T47D (cell line): ENCODE measurements at regions not wholly inside any gene's neighbourhood (a gene's known extent, or its start where the extent isn't known, plus 50 kb on each side); places are given as distances from the start of the nearest gene placed in this dataset.
"Not testable (repeated sequence)": the region's sequence is repeated elsewhere in the genome, so short reads cannot be mapped to it uniquely, and the experiment has no call there.

Source experiments
- DNase-seq, 2 experiments: peaks; one replicate each; pipeline versions ENCODE4 v3.0.0 to v3.0.0-alpha.2; 2011 to 2012; ENCODE audit warnings: low read depth in 1 of 2, low spot score in 1 of 2
- JUND ChIP-seq: IDR thresholded peaks from 2 replicates; pipeline ENCODE4 v1.6.1; 2012; ENCODE audit warnings: low read depth
- in situ Hi-C: cut with HindIII; loops from 2 replicates; pipeline ENCODE4 v1.10.0; 2016; ENCODE audit warnings: low sequenced_read_pairs, low pct_unique_long_range_greater_than_20kb

- TF ChIP-seq JUND, result no peak
- in situ Hi-C loops, result no loop called here
- no peak for DNase-seq
These were observed 101.4 kb downstream of the TMEM167A start for GRCh38 chr5:82975812-82976211.

- TF ChIP-seq JUND, result no peak
- no peak for DNase-seq
- in situ Hi-C loops, result no loop called here
These were observed 101.8 kb downstream of the TMEM167A start for GRCh38 chr5:82975396-82975795.

GRCh38 chr5:82974346-82974745, 102.8 kb downstream of the TMEM167A start:
- DNase-seq, in situ Hi-C loops: not testable (repeated sequence)

DNA sequence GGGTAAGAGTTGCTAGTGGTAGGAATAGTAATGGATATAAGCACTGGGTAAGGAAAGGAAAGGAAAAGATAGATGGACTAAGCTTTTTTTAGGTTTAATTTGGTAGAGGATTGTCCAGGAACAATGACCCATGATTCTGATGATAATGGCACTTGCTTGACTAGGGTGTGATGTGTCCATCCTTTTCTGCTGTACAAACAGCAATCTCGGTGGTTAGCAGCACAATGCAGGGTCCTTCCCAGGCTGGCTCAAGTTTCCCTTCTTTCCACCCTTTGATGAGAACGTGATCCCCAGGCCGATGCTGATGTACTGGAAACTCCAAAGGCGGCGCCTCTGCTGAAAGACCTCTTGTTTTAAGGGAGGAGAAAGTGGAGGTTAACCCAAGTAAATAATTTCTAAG, 105.3 kb downstream of the TMEM167A start:
- in situ Hi-C loops, result no loop called here
- no peak for DNase-seq
- TF ChIP-seq JUND, result no peak

DNA sequence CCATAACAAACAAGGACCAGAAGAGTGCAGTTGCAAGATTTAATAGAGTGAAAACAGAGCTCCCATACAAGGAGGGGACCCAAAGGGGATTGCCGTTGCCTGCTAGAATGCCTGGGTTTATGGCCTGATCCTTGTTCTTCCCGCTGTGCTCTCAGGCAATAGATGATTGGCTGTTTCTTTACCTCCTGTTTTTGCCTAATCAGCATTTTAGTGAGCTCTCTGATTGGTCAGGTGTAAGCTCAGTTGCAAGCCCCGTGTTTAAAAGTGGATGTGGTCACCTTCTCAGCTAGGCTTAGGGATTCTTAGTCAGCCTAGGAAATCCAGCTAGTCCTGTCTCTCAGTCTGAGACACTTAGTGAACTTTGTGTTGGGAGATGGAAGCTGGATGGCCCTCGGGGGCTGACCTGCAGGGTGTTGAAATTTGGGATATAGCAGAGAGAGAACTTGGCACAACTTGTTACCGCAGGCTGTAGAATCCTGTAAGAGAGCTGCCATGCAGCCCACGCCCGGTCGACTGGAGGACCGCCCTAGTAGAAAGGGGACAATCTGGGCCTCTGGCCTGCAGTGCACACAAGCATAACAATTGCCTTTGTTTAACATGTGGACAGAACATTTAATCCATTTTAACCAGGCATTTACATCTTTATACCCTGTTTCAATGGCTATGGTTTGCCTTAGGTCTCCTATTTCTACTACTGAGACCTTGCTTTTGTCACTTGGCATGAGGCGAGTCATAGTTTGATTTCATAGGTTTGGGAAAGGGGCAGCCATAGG, 106.0 kb downstream of the TMEM167A start:
- in situ Hi-C loops, DNase-seq: not testable (repeated sequence)

DNA sequence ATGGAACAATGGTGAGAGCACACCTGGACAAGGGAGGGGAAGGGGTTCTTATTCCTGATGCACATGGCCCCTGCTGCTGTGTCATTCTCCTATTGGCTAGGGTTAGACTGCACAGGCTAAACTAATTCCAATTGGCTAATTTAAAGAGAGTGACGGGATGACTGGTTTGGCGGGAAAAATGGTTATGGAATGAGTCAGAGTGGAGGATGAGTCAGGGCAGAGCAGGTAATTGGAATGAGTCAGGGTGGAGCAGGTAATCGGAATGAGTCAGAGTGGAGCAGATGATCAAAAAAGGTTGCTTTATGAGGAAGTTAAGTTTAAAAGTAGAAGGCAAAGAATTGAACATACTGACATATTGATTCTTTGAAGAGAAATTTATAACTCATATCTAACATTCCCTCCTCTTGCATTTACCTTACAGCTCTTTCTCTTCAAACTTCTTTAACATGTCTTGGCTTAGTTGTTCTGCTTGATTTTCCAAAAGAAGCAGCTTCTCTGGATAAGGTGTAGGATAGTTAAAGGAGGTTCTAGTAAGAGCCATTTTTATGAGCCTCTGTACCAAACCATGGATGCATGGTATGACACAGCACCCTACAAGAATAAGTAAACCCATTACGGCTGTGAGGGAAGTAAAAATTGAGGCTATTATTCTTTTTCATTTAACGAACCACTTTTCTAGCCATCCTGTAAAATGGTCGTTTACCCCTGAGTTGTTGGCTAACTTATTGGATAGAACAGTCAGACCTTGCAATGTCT, 107.8 kb downstream of the TMEM167A start:
- in situ Hi-C loops, result not testable (repeated sequence)
- peak in 1 of 2 experiments; percentile 25 for DNase-seq

DNA sequence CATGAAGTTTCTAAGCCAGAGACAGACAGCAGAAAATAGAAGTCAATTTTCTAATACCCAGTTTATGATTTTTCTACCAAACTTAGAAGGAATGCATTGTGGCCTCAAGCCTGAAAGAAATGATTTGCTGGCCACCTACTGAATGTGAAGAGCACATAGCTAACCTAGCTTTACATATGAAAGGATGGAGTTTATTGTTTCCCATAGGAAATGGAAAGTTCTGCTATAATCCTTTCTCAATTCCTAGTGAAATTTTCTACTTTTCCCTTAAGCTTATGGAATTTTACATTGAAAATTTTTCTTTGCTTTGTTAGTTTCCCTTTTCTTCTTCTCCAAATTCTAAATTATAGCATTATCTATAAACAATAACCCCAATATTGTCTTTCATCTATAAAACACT, 110.1 kb downstream of the TMEM167A start:
- in situ Hi-C loops, result no loop called here
- TF ChIP-seq JUND, result no peak
- no peak for DNase-seq

GRCh38 chr5:82959466-82959865, 117.7 kb downstream of the TMEM167A start:
- no peak for DNase-seq
- no peak for TF ChIP-seq JUND
- in situ Hi-C loops, result no loop called here

DNA sequence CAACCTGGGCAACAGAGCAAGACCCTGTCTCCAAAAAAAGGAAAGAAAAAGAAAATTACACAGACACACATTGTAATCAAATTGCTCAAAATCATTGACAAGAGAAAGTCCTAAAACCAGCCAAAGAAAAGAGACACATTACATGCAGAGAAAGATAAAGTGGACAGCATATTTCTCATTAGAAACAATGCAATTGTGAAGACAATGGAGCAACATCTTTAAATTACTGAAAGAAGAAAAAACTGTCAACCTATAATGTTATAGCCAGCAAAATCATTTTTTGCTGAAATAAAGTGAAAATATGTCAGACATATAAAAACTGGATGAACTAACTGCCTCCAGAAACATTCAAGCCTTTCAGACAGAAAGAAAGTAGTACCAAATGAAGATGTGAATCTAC, 120.6 kb downstream of the TMEM167A start:
- no peak for TF ChIP-seq JUND
- in situ Hi-C loops, result no loop called here

GRCh38 chr5:82952326-82952725, 124.9 kb downstream of the TMEM167A start:
- TF ChIP-seq JUND, result no peak
- in situ Hi-C loops, result no loop called here
- DNase-seq, result no peak

More for the DNA sequence above, 120.6 kb downstream of the TMEM167A start:
- DNase-seq, result no peak

GRCh38 chr5:82944267-82944666, 132.9 kb downstream of the TMEM167A start:
- DNase-seq, in situ Hi-C loops: not testable (repeated sequence)

- no peak for DNase-seq
- no peak for TF ChIP-seq JUND
These were observed 134.9 kb downstream of the TMEM167A start for GRCh38 chr5:82942083-82942881.

More at GRCh38 chr5:82942083-82942881, 134.9 kb downstream of the TMEM167A start:
- in situ Hi-C loops, result no loop called here
